ENCODE measurements at regions not wholly inside any gene's neighbourhood (a gene's known extent, or its start where the extent isn't known, plus 50 kb on each side); places are given as distances from the start of the nearest gene placed in this dataset.

GRCh38 chr3:106078635-106079034, 209.8 kb upstream of the CBLB start:
- no peak for DNase-seq (ENCODE audit: extremely low read depth, low read depth)
- no peak for TF ChIP-seq CTCF (IDR thresholded peaks at IDR 0.05; ENCODE audit: low read depth, low read length, missing control alignments)
- no peak overlapping the region for H3K4me3 ChIP-seq (replicated peaks; ENCODE audit: low read depth, low read length)

GRCh38 chr3:106082616-106083015, 213.8 kb upstream of the CBLB start:
- DNase-seq (ENCODE audit: extremely low read depth, low read depth), result no peak
- no peak for TF ChIP-seq CTCF (IDR thresholded peaks at IDR 0.05; ENCODE audit: low read depth, low read length, missing control alignments)
- no peak overlapping the region for H3K4me3 ChIP-seq (replicated peaks; ENCODE audit: low read depth, low read length)

DNA sequence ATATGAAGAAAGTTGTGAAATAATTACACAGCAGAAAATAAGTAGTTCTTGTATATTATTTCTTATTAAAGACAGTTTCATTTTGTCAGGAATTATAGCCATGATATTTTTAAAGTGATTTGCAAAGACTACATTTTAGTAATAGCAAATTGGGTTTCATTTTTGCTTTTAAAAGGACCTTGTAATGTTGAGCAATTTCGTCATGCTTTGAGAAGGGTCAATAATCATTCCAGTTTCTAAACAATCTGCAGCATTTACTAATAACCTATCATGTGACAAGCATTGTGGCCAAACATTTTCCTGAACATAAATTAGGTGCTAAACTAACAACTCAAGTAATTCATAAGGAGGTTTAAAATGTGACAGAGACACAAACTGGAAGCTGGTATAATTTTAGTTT, 214.4 kb upstream of the CBLB start:
- no peak for TF ChIP-seq CTCF (IDR thresholded peaks at IDR 0.05; ENCODE audit: low read depth, low read length, missing control alignments)
- no peak for DNase-seq (ENCODE audit: extremely low read depth, low read depth)
- no peak overlapping the region for H3K4me3 ChIP-seq (replicated peaks; ENCODE audit: low read depth, low read length)

- no peak for DNase-seq (ENCODE audit: extremely low read depth, low read depth)
- no peak overlapping the region for H3K4me3 ChIP-seq (replicated peaks; ENCODE audit: low read depth, low read length)
- no peak for TF ChIP-seq CTCF (IDR thresholded peaks at IDR 0.05; ENCODE audit: low read depth, low read length, missing control alignments)
Observed at GRCh38 chr3:106083854-106084253, 215.0 kb upstream of the CBLB start.

GRCh38 chr3:106086038-106086437, 217.2 kb upstream of the CBLB start:
- H3K4me3 ChIP-seq (replicated peaks; ENCODE audit: low read depth, low read length), result no peak overlapping the region
- TF ChIP-seq CTCF (IDR thresholded peaks at IDR 0.05; ENCODE audit: low read depth, low read length, missing control alignments), result no peak
- DNase-seq (ENCODE audit: extremely low read depth, low read depth), result no peak

GRCh38 chr3:106086636-106087035, 217.8 kb upstream of the CBLB start:
- H3K4me3 ChIP-seq (replicated peaks; ENCODE audit: low read depth, low read length), result no peak overlapping the region
- TF ChIP-seq CTCF (IDR thresholded peaks at IDR 0.05; ENCODE audit: low read depth, low read length, missing control alignments), result no peak
- DNase-seq (ENCODE audit: extremely low read depth, low read depth), result no peak

DNA sequence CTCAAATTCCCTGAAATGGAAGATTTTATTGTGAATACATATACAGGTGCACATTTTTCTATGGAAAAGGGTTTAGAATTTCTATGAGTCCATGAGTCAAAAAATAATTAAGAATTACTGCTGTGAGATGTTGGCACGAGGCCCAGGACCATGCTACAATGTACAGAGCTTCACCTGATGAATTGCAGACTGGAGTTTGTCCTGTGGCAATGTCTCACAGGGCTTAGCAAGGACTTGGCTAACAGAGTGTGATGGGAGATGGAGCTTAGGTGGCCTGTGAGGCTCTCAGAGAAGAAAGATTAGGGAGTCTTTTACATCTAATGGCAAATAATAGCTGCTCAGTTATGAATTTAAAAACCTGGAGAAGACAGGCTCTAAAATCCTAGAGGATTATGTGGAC, 219.5 kb upstream of the CBLB start:
- DNase-seq (ENCODE audit: extremely low read depth, low read depth), result no peak
- no peak for TF ChIP-seq CTCF (IDR thresholded peaks at IDR 0.05; ENCODE audit: low read depth, low read length, missing control alignments)
- H3K4me3 ChIP-seq (replicated peaks; ENCODE audit: low read depth, low read length), result no peak overlapping the region

Data from HFF-Myc (cell line).